ENCODE measurements at regions not wholly inside any gene's neighbourhood (a gene's known extent, or its start where the extent isn't known, plus 50 kb on each side); places are given as distances from the start of the nearest gene placed in this dataset.

- no peak overlapping the region for H3K4me3 ChIP-seq
- peaks cover 0 to 7% (median 0%) of the 10 kb centered on the region in 3 donors for H3K9me3 ChIP-seq
- TF ChIP-seq, protein P1, sequence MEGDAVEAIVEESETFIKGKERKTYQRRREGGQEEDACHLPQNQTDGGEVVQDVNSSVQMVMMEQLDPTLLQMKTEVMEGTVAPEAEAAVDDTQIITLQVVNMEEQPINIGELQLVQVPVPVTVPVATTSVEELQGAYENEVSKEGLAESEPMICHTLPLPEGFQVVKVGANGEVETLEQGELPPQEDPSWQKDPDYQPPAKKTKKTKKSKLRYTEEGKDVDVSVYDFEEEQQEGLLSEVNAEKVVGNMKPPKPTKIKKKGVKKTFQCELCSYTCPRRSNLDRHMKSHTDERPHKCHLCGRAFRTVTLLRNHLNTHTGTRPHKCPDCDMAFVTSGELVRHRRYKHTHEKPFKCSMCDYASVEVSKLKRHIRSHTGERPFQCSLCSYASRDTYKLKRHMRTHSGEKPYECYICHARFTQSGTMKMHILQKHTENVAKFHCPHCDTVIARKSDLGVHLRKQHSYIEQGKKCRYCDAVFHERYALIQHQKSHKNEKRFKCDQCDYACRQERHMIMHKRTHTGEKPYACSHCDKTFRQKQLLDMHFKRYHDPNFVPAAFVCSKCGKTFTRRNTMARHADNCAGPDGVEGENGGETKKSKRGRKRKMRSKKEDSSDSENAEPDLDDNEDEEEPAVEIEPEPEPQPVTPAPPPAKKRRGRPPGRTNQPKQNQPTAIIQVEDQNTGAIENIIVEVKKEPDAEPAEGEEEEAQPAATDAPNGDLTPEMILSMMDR (IDR thresholded peaks at IDR 0.05): no peak
- ATAC-seq: no peak
- 67 to 77% methylated on average over 1 of the region's 1 CpG for WGBS, 2 donors
- no peaks in the 10 kb centered on the region for H3K27me3 ChIP-seq
- DNase-seq: no peak
- intact Hi-C loops (cut with DNase I): no loop called here
- no peaks in the 10 kb centered on the region for H3K4me1 ChIP-seq
- no peaks in the 10 kb centered on the region for H3K36me3 ChIP-seq (replicated peaks in 1 of 2; ENCODE audit: insufficient read depth in 1 of 2, low read depth in 2 of 2)
- no peak overlapping the region for H3K27ac ChIP-seq
These were observed 361.5 kb downstream of the EPM2A start for GRCh38 chr6:145373826-145374225.

DNA sequence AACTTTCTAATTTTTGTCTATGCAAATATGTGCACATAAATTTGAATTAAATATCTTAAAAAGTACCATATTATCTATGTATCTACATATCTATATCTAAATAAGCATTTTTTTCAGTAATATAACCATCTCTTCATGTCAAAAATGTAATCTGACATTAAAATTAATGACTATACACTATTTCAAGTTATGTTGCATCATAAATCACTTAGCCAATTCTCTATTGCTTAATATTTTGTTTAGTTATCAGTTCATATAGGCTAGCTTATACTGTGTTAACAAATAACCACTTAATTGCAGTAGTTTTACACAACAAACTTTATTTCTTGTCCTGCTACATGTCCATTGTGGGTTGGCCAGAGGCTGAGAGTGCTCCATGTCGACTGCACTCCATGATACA, 360.8 kb downstream of the EPM2A start:
- 48 to 64% methylated on average over 1 of the region's 1 CpG for WGBS, 2 donors

DNA sequence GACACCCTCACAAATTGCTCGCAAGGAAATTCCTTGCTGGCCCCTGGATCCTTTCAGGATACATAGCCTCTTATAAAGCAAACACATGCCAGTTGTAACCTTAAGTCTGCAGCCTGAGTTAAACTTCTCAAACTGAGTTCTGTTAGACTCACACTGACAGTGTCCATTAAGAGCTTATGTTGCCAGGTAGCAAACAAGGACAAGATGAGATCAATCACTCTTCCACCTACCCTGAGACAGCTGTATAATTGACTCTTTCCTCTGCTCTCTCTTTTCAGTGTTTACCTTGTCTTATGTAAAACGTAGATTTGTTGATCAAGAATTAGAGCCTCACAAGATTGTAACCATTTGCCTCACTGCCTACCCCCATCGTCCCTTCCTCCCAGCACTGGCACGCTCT, 359.8 kb downstream of the EPM2A start:
- ATAC-seq: no peak
- Histone ChIP-seq H3K4me1 (no peaks in the 10 kb centered on the region), H3K27ac (no peak overlapping the region), H3K9me3 (peaks cover 0 to 7% (median 0%) of the 10 kb centered on the region in 3 donors), H3K4me3 (no peak overlapping the region), H3K27me3 (no peaks in the 10 kb centered on the region), H3K36me3 (replicated peaks in 1 of 2; ENCODE audit: insufficient read depth in 1 of 2, low read depth in 2 of 2) (no peaks in the 10 kb centered on the region)
- intact Hi-C loops (cut with DNase I): no loop called here
- no peak for DNase-seq
- 27 to 34% methylated on average over 4 of the region's 4 CpGs for WGBS, 2 donors
- TF ChIP-seq, protein P1 (IDR thresholded peaks at IDR 0.05): no peak
- no peak for TF ChIP-seq POLR2A (IDR thresholded peaks at IDR 0.05)

More for the DNA sequence above, 360.8 kb downstream of the EPM2A start:
- H3K27ac ChIP-seq: no peak overlapping the region
- TF ChIP-seq, protein P1 (IDR thresholded peaks at IDR 0.05): no peak
- no peak for TF ChIP-seq POLR2A (IDR thresholded peaks at IDR 0.05)
- no peak overlapping the region for H3K4me3 ChIP-seq
- H3K9me3 ChIP-seq: peaks cover 0 to 7% (median 0%) of the 10 kb centered on the region in 3 donors
- H3K4me1 ChIP-seq: no peaks in the 10 kb centered on the region
- no peaks in the 10 kb centered on the region for H3K27me3 ChIP-seq
- intact Hi-C loops (cut with DNase I): no loop called here
- no peak for DNase-seq
- ATAC-seq: no peak
- no peaks in the 10 kb centered on the region for H3K36me3 ChIP-seq (replicated peaks in 1 of 2; ENCODE audit: insufficient read depth in 1 of 2, low read depth in 2 of 2)

- no peak for TF ChIP-seq POLR2A (IDR thresholded peaks at IDR 0.05)
- TF ChIP-seq, protein P1 (IDR thresholded peaks at IDR 0.05): no peak
- ATAC-seq (no peak), DNase-seq (no peak)
These were observed 355.1 kb downstream of the EPM2A start for GRCh38 chr6:145380186-145380585.

DNA sequence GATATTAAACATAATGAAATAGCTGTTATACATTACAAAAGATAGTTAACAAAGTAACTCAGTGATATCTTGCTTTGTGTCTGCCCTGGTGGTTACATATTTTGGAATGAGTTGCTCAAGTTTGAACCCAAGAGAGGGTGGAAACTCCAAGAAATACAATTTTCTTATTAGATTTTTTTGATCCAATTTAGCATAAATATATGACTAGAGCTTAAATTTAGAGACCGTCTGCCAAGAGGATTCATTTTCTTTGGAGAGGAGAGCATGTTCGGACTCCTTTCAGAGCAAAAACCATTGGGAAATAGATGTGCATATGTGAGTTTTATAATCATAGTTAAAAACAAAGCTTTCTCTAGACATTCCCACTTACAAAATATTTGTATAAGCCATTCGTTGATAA, 353.4 kb downstream of the EPM2A start:
- intact Hi-C loops (cut with DNase I): no loop called here
- no peak for DNase-seq
- H3K27me3 ChIP-seq: no peaks in the 10 kb centered on the region
- no peak for TF ChIP-seq POLR2A (IDR thresholded peaks at IDR 0.05)
- TF ChIP-seq, protein P1 (IDR thresholded peaks at IDR 0.05): no peak
- no peak overlapping the region for H3K27ac ChIP-seq
- 51 to 52% methylated on average over 3 of the region's 3 CpGs for WGBS, 2 donors
- no peaks in the 10 kb centered on the region for H3K4me1 ChIP-seq
- no peak overlapping the region for H3K4me3 ChIP-seq
- ATAC-seq: no peak
- H3K36me3 ChIP-seq (replicated peaks in 1 of 2; ENCODE audit: insufficient read depth in 1 of 2, low read depth in 2 of 2): no peaks in the 10 kb centered on the region
- H3K9me3 ChIP-seq: peaks cover 0 to 7% (median 0%) of the 10 kb centered on the region in 3 donors

More at GRCh38 chr6:145380186-145380585, 355.1 kb downstream of the EPM2A start:
- WGBS, 2 donors: 39 to 61% methylated on average over 1 of the region's 1 CpG
- Histone ChIP-seq H3K36me3 (replicated peaks in 1 of 2; ENCODE audit: insufficient read depth in 1 of 2, low read depth in 2 of 2) (no peaks in the 10 kb centered on the region), H3K4me1 (no peaks in the 10 kb centered on the region), H3K27me3 (no peaks in the 10 kb centered on the region), H3K4me3 (no peak overlapping the region), H3K9me3 (peaks cover 0 to 7% (median 0%) of the 10 kb centered on the region in 3 donors), H3K27ac (no peak overlapping the region)
- intact Hi-C loops (cut with DNase I): no loop called here
